Right lobe of liver (tissue), 4 donors: ENCODE measurements at regions not wholly inside any gene's neighbourhood (a gene's known extent, or its start where the extent isn't known, plus 50 kb on each side); places are given as distances from the start of the nearest gene placed in this dataset.

Source experiments
- CTCF ChIP-seq, 4 donors: fragments of 200-600 bp in 3 of 4; fragments of 450-650 bp in 1 of 4; IDR thresholded peaks; one replicate each; pipeline versions ENCODE4 v1.5.1 to v1.8.0; 2016 to 2022; ENCODE audit warnings: antibody characterized with exemption in 4 of 4, mild to moderate bottlenecking in 2 of 4
- POLR2A ChIP-seq: fragments of 450-650 bp; IDR thresholded peaks from one replicate; pipeline ENCODE4 v1.6.1; 2017; ENCODE audit warnings: antibody characterized with exemption, mild to moderate bottlenecking
- donor health status: DM: no; HTN: no; CAD: no.
- donor health status: DM: no; HTN: no; CAD: no.
- donor health status: DM: no; HTN: yes; CAD: no.

- no peak for TF ChIP-seq CTCF (IDR thresholded peaks at IDR 0.05)
- no peak for TF ChIP-seq POLR2A
These were observed 168.9 kb upstream of the CIBAR2 start for GRCh38 chr16:85281181-85281580.
